Lung (tissue), 11 donors: ENCODE measurements at regions not wholly inside any gene's neighbourhood (a gene's known extent, or its start where the extent isn't known, plus 50 kb on each side); places are given as distances from the start of the nearest gene placed in this dataset.
"Not testable (repeated sequence)": the region's sequence is repeated elsewhere in the genome, so short reads cannot be mapped to it uniquely, and the experiment has no call there.

ENCODE experiments used
- ATAC-seq: fragments of 200-7000 bp; cut with Tn5 transposase; one replicate; pipeline ENCODE4 v1.9.1; 2020; ENCODE audit warnings: moderate number of reproducible peaks; ENCODE audit not compliant: insufficient read depth, low FRiP score
- DNase-seq, 3 donors: peaks; one replicate each; pipeline ENCODE4 v3.0.0-alpha.2; 2013 to 2017
- H3K27ac ChIP-seq, 2 donors: one replicate each; pipeline ENCODE4 v1.5.1; 2013; ENCODE audit warnings: mild to moderate bottlenecking in 2 of 2, moderate library complexity in 2 of 2, control low read depth in 1 of 2, inconsistent platforms in 1 of 2, low read depth in 1 of 2, low read length in 1 of 2
- H3K27me3 ChIP-seq, 3 donors: one replicate each; pipeline ENCODE4 v1.5.1; 2013; ENCODE audit warnings: low read length in 2 of 3; ENCODE audit not compliant: control insufficient read depth in 3 of 3, insufficient read depth in 3 of 3
- H3K36me3 ChIP-seq, 4 donors: one replicate each; pipeline ENCODE4 v1.5.1; 2013; ENCODE audit warnings: low read length in 4 of 4, mild to moderate bottlenecking in 1 of 4, moderate library complexity in 1 of 4; ENCODE audit not compliant: control insufficient read depth in 4 of 4, insufficient read depth in 4 of 4
- H3K4me1 ChIP-seq, 5 donors: one replicate each; pipeline ENCODE4 v1.5.1; 2013; ENCODE audit warnings: low read length in 5 of 5, mild to moderate bottlenecking in 2 of 5, moderate library complexity in 1 of 5; ENCODE audit not compliant: control insufficient read depth in 5 of 5, insufficient read depth in 5 of 5
- H3K4me3 ChIP-seq: one replicate; pipeline ENCODE4 v1.5.1; 2013; ENCODE audit warnings: mild to moderate bottlenecking, control low read depth, moderate library complexity
- H3K9ac ChIP-seq, 2 donors: one replicate each; pipeline ENCODE4 v1.5.1; 2013; ENCODE audit warnings: low read length in 2 of 2, control low read depth in 1 of 2; ENCODE audit not compliant: insufficient read depth in 1 of 2
- H3K9me3 ChIP-seq, 4 donors: one replicate each; pipeline ENCODE4 v1.5.1; 2013; ENCODE audit warnings: low read length in 3 of 4, mild to moderate bottlenecking in 1 of 4, moderate library complexity in 1 of 4; ENCODE audit not compliant: control insufficient read depth in 4 of 4, insufficient read depth in 3 of 4
- CTCF ChIP-seq: IDR thresholded peaks from 2 replicates; pipeline ENCODE4 v1.5.1; 2012; ENCODE audit warnings: mild to moderate bottlenecking; ENCODE audit errors: control extremely low read depth, extremely low read depth
- WGBS, 2 donors: extraction: QIAGEN DNeasy Blood & Tissue Kit; methylation state at CpG; one replicate each; pipeline ENCODE4 v1.1.7; 2013; 5-methylcytosine and 5-hydroxymethylcytosine counted together
- donor health status: control.
- donor health status: control.
- donor health status: Bipolar disorder and iron deficiency.
- donor health status: healthy.
- donor health status: DM: yes; HTN: yes; CAD: no.

DNA sequence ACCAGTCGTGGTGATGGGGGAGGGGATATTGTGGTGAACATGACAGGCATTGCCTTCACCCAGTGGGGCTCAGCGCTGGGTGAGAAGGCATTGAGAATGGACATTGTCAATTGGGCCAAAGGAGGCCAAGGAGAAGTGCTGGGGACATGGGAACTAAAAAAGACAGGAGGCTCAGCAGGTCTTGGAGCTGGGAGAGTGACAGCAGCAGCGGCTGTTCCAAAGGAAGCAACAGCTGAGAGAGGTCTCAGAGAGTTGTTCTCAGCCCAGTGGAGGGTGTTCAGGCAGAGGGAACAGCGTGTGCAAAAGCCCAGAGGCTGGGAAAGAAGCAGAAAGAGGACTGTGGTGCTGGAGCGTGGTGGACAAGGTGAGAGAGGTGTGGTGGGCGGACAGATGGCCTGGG lies 56.6 kb upstream of the ASNS start:
- WGBS, 2 donors = 90 to 91% methylated on average over 5 to 6 of the region's 6 CpGs
- not testable (repeated sequence) for H3K4me3 ChIP-seq, H3K36me3 ChIP-seq, H3K9me3 ChIP-seq, H3K27ac ChIP-seq, DNase-seq, ATAC-seq, H3K9ac ChIP-seq, H3K27me3 ChIP-seq, H3K4me1 ChIP-seq

GRCh38 chr7:97927790-97928748 lies 55.9 kb upstream of the ASNS start:
- not testable (repeated sequence) for H3K9me3 ChIP-seq, H3K36me3 ChIP-seq, H3K9ac ChIP-seq, H3K4me3 ChIP-seq, H3K27ac ChIP-seq, ATAC-seq, H3K4me1 ChIP-seq, H3K27me3 ChIP-seq
- 5 to 7% methylated on average over 38 to 80 of the region's 80 CpGs for WGBS, 2 donors
- TF ChIP-seq CTCF = peak; percentile 55
- peak; percentile 38 to 56 (median 49) for DNase-seq
